ENCODE measurements at regions not wholly inside any gene's neighbourhood (a gene's known extent, or its start where the extent isn't known, plus 50 kb on each side); places are given as distances from the start of the nearest gene placed in this dataset.

DNA sequence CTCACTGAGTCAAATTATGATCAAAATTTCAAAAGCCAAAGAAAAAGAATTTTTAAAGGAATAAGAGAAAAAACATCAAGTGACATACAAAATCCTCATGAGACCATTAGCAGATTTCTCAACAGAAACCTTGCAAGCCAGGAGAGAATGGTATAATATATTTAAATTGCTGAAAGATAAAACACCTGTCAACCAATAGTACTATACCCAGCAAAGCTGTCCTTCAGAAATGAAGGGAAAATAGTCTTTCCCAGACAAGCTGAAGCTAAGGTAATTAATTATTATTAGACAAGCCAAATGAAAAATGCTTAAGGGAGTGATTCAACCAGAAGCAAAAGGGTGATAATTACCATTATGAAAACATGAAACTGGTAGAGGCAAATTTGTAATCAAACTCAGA is 104.2 kb upstream of the TET2 start:
- Histone ChIP-seq H2BK20ac (ENCODE audit: low read length) (no peak overlapping the region), H4K20me1 (replicated peaks in 1 of 2; ENCODE audit: control insufficient read depth in 1 of 2, insufficient read depth in 2 of 2, low read length in 2 of 2) (no peaks in the 10 kb centered on the region), H2AK5ac (ENCODE audit: low read depth, low read length) (no peak overlapping the region), H2AFZ (ENCODE audit: low read length) (no peak overlapping the region), H3K56ac (replicated peaks; ENCODE audit: insufficient read length, low read depth, low read length) (no peak overlapping the region), H2BK5ac (ENCODE audit: low read depth, low read length) (no peak overlapping the region), H3K23ac (ENCODE audit: insufficient read length) (no peak overlapping the region), H2BK120ac (replicated peaks; ENCODE audit: low read depth, low read length) (no peak overlapping the region), H3K79me1 (ENCODE audit: low read depth, low read length) (no peaks in the 10 kb centered on the region), H3K4me3 (ENCODE audit: extremely low read depth in 1 of 4, insufficient read depth in 2 of 4, low read depth in 3 of 4, low read length in 4 of 4) (no peak overlapping the region), H3K27me3 (replicated peaks in 1 of 4; ENCODE audit: control insufficient read depth in 3 of 4, extremely low read depth in 1 of 4, insufficient read depth in 3 of 4, low read length in 3 of 4) (no peaks in the 10 kb centered on the region), H2BK12ac (ENCODE audit: low read depth, low read length) (no peak overlapping the region), H4K5ac (ENCODE audit: insufficient read length, low read depth, low read length) (no peak overlapping the region), H3K4me1 (replicated peaks in 1 of 4; ENCODE audit: control insufficient read depth in 3 of 4, insufficient read depth in 4 of 4, low read length in 3 of 4) (no peaks in the 10 kb centered on the region), H3K18ac (ENCODE audit: extremely low read depth, low read length) (no peak overlapping the region), H2BK15ac (ENCODE audit: low read length) (no peak overlapping the region), H3K4me2 (ENCODE audit: insufficient read depth in 1 of 2, low read depth in 2 of 2, low read length in 2 of 2) (no peak overlapping the region), H3K14ac (ENCODE audit: insufficient read length) (no peak overlapping the region), H3K27ac (ENCODE audit: low read depth, low read length) (no peak overlapping the region), H3K9me3 (ENCODE audit: insufficient read depth in 2 of 2, low read depth in 1 of 2, low read length in 1 of 2) (no peaks in the 10 kb centered on the region; a peak in 1 of 4 replicates), H4K91ac (replicated peaks; ENCODE audit: insufficient read length, low read length) (no peak overlapping the region), H3K36me3 (ENCODE audit: control insufficient read depth in 2 of 4, insufficient read depth in 4 of 4, low read length in 3 of 4) (no peaks in the 10 kb centered on the region), H3K4ac (replicated peaks; ENCODE audit: insufficient read length, low read depth, low read length) (no peak overlapping the region), H4K8ac (ENCODE audit: extremely low read depth, insufficient read depth, low read length) (no peak overlapping the region), H3K79me2 (ENCODE audit: control insufficient read depth in 1 of 2, insufficient read depth in 2 of 2, low read length in 2 of 2) (no peaks in the 10 kb centered on the region), H3K23me2 (ENCODE audit: low read depth, low read length) (no peaks in the 10 kb centered on the region), H3K9ac (replicated peaks in 1 of 4; ENCODE audit: extremely low read depth in 1 of 4, low read depth in 3 of 4, low read length in 3 of 4) (no peak overlapping the region)
- ChIA-PET POLR2A (ENCODE audit: partially characterized antibody) (no interaction called here), CTCF (ENCODE audit: partially characterized antibody) (no interaction called here)
- TF ChIP-seq POLR2A (IDR thresholded peaks at IDR 0.05; ENCODE audit: control extremely low read depth in 1 of 2, low read depth in 2 of 2, low read length in 2 of 2) (no peak), SUZ12 (IDR thresholded peaks at IDR 0.05; ENCODE audit: low read length) (no peak), FOSL1 (IDR thresholded peaks at IDR 0.05; ENCODE audit: insufficient read depth, low read depth, low read length) (no peak), NRF1 (IDR thresholded peaks at IDR 0.05; ENCODE audit: low read depth, low read length) (no peak), JUND (IDR thresholded peaks at IDR 0.05; ENCODE audit: low read length) (no peak), KDM1A (IDR thresholded peaks at IDR 0.05; ENCODE audit: borderline replicate concordance, low read length) (no peak), RBBP5 (IDR thresholded peaks at IDR 0.05; ENCODE audit: borderline replicate concordance, low read depth, low read length) (no peak), SP4 (IDR thresholded peaks at IDR 0.05; ENCODE audit: low read length) (no peak), SP2 (IDR thresholded peaks at IDR 0.05; ENCODE audit: low read length) (no peak), POLR2AphosphoS5 (IDR thresholded peaks at IDR 0.05; ENCODE audit: low read depth, low read length) (no peak), MAFK (IDR thresholded peaks at IDR 0.05; ENCODE audit: low read depth, low read length) (no peak), RFX5 (IDR thresholded peaks at IDR 0.05; ENCODE audit: borderline replicate concordance, low read depth, low read length) (no peak), RAD21 (IDR thresholded peaks at IDR 0.05 in 1 of 2, conservative IDR thresholded peaks at IDR 0.05 in 1 of 2; ENCODE audit: low read depth in 2 of 2, low read length in 2 of 2) (no peak), POU5F1 (IDR thresholded peaks at IDR 0.05; ENCODE audit: low read depth, low read length) (no peak), TCF12 (IDR thresholded peaks at IDR 0.05; ENCODE audit: low read depth, low read length) (no peak)
- TF ChIP-seq, protein P1, sequence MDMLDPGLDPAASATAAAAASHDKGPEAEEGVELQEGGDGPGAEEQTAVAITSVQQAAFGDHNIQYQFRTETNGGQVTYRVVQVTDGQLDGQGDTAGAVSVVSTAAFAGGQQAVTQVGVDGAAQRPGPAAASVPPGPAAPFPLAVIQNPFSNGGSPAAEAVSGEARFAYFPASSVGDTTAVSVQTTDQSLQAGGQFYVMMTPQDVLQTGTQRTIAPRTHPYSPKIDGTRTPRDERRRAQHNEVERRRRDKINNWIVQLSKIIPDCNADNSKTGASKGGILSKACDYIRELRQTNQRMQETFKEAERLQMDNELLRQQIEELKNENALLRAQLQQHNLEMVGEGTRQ (IDR thresholded peaks at IDR 0.05; ENCODE audit: low read length) = no peak
- DNase-seq (ENCODE audit: low read depth in 1 of 2, low spot score in 2 of 2) (no peak), FAIRE-seq (no peak)

Data from H1 (cell line).